DND-41 (cell line): ENCODE measurements at regions not wholly inside any gene's neighbourhood (a gene's known extent, or its start where the extent isn't known, plus 50 kb on each side); places are given as distances from the start of the nearest gene placed in this dataset.

Experiments
- ATAC-seq: fragments of 200-7000 bp; cut with Tn5 transposase; 3 replicates; pipeline ENCODE4 v1.9.1; 2021; ENCODE audit warnings: low read depth; ENCODE audit not compliant: insufficient read depth
- DNase-seq: peaks from one replicate; pipeline ENCODE4 v3.0.0-alpha.2; 2020
- H2AFZ ChIP-seq: 2 replicates; pipeline ENCODE4 v1.6.0; 2012; ENCODE audit warnings: low read depth, low read length
- H3K27ac ChIP-seq: 2 replicates; pipeline ENCODE4 v1.5.1; 2012; ENCODE audit warnings: low read length, inconsistent platforms
- H3K27me3 ChIP-seq: fragments of 200-600 bp; sonication (generic); 2 replicates; pipeline ENCODE4 v1.6.0; 2012; ENCODE audit warnings: low read length, mild to moderate bottlenecking, inconsistent platforms; ENCODE audit not compliant: insufficient read depth, poor library complexity
- H3K36me3 ChIP-seq: 2 replicates; pipeline ENCODE4 v1.5.1; 2012; ENCODE audit warnings: low read length, inconsistent platforms; ENCODE audit not compliant: insufficient read depth
- H3K4me1 ChIP-seq: 2 replicates; pipeline ENCODE4 v1.5.1; 2012; ENCODE audit warnings: mild to moderate bottlenecking, low read length; ENCODE audit not compliant: insufficient read depth
- H3K4me2 ChIP-seq: 2 replicates; pipeline ENCODE4 v1.6.0; 2012; ENCODE audit warnings: mild to moderate bottlenecking, moderate library complexity, low read length, inconsistent platforms; ENCODE audit not compliant: insufficient read depth
- H3K4me3 ChIP-seq, 2 experiments: fragments of 200-600 bp in 1 of 2; shearing (Covaris generic) in 1 of 2; 2 replicates each; pipeline ENCODE4 v1.5.1; 2012 to 2016; ENCODE audit warnings: inconsistent platforms in 2 of 2, low read length in 2 of 2, mild to moderate bottlenecking in 2 of 2, low read depth in 1 of 2, moderate library complexity in 1 of 2
- H3K79me2 ChIP-seq: 2 replicates; pipeline ENCODE4 v1.6.0; 2012; ENCODE audit warnings: low read length, inconsistent platforms; ENCODE audit not compliant: insufficient read depth
- H3K9ac ChIP-seq: 2 replicates; pipeline ENCODE4 v1.6.0; 2012; ENCODE audit warnings: low read depth, mild to moderate bottlenecking, inconsistent platforms, low read length, moderate library complexity
- H3K9me3 ChIP-seq: 2 replicates; pipeline ENCODE4 v1.5.1; 2012; ENCODE audit warnings: low read length, moderate library complexity, mild to moderate bottlenecking, inconsistent platforms; ENCODE audit not compliant: insufficient read depth, severe bottlenecking
- H4K20me1 ChIP-seq: 2 replicates; pipeline ENCODE4 v1.6.0; 2012; ENCODE audit warnings: low read length; ENCODE audit not compliant: insufficient read depth
- EZH2 ChIP-seq: IDR thresholded peaks from 3 replicates; pipeline ENCODE4 v1.6.1; 2012; ENCODE audit warnings: borderline replicate concordance, low read depth, mild to moderate bottlenecking, moderate library complexity, low read length, inconsistent platforms; ENCODE audit not compliant: severe bottlenecking
- TF ChIP-seq, protein P1 (sequence below): IDR thresholded peaks from 2 replicates; pipeline ENCODE4 v1.5.1; 2012; ENCODE audit warnings: borderline replicate concordance, low read length, moderate library complexity, mild to moderate bottlenecking; ENCODE audit not compliant: poor library complexity, severe bottlenecking; ENCODE audit errors: extremely low read depth

DNA sequence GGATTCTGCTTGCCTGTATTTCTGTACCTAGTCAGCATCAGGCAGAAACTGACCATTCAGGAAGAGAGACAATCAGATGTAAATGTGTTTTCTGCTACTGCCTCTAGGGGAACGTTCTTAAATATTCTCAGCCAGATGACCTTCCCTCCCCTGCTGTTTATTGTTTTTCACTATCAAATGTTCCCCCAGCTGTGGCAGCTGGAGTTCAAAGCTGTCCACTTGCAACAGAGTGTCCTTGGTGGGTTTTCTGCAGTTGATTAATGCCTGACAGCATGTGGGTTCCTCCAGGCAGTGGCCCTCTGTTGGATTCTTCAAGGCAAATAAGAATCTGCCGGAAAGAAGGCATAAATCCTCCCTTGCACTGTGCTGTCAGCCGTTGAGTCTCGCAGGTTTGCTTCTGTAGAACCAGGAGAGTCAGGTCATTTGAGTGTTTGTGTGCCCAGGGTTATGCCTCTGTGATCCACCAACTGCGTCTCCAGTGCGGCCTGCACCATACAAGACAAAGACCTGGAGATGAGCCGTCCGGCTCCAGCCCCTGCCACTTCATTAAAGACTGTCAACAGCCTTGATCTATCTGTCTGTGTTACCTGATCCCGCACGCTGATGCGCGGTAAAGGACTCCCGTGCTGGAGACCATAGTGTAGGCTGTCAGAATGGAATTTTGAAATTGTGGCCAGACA, 203.4 kb downstream of the GADD45G start:
- Histone ChIP-seq H3K36me3 (no peaks in the 10 kb centered on the region), H2AFZ (no peak overlapping the region), H3K4me3 (no peak overlapping the region), H3K27ac (no peak overlapping the region), H3K9me3 (no peaks in the 10 kb centered on the region), H3K27me3 (no peaks in the 10 kb centered on the region), H3K9ac (no peak overlapping the region), H3K79me2 (no peaks in the 10 kb centered on the region), H3K4me2 (no peak overlapping the region), H3K4me1 (0 out of 2 replicates have a peak, but pooled peaks cover 6% of the 10 kb centered on the region), H4K20me1 (no peaks in the 10 kb centered on the region)
- DNase-seq (no peak), ATAC-seq (no peak)
- TF ChIP-seq, protein P1, sequence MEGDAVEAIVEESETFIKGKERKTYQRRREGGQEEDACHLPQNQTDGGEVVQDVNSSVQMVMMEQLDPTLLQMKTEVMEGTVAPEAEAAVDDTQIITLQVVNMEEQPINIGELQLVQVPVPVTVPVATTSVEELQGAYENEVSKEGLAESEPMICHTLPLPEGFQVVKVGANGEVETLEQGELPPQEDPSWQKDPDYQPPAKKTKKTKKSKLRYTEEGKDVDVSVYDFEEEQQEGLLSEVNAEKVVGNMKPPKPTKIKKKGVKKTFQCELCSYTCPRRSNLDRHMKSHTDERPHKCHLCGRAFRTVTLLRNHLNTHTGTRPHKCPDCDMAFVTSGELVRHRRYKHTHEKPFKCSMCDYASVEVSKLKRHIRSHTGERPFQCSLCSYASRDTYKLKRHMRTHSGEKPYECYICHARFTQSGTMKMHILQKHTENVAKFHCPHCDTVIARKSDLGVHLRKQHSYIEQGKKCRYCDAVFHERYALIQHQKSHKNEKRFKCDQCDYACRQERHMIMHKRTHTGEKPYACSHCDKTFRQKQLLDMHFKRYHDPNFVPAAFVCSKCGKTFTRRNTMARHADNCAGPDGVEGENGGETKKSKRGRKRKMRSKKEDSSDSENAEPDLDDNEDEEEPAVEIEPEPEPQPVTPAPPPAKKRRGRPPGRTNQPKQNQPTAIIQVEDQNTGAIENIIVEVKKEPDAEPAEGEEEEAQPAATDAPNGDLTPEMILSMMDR: no peak
- TF ChIP-seq EZH2: no peak

DNA sequence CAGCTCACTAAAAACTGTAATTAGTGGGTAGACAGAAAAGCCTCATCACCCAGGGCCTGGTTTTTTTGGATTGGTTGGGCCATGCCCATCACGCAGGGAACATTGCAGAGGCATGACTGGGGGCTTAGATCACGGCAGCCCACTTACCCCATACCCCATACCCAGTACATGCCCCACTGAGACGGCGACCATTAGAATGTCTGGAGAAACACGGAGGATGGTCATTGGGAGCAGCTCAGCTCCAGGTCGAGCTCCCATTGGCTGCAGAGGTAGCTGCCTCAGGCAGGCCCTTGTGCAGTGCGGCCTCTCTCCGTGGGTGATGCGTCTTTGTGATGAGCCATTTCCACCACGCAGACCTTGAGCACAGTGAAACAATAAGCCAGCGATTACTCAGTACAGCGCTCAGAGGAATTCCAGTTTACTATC, 204.0 kb downstream of the GADD45G start:
- TF ChIP-seq, protein P1: no peak
- TF ChIP-seq EZH2: no peak
- ATAC-seq (no peak), DNase-seq (no peak)
- H3K4me1 ChIP-seq: peaks cover 6% of the 10 kb centered on the region; the same call in 1 of the 2 replicates
- no peaks in the 10 kb centered on the region for H3K9me3 ChIP-seq
- H4K20me1 ChIP-seq: no peaks in the 10 kb centered on the region
- H3K4me3 ChIP-seq: no peak overlapping the region
- no peak overlapping the region for H3K4me2 ChIP-seq
- no peak overlapping the region for H2AFZ ChIP-seq
- H3K27ac ChIP-seq: no peak overlapping the region
- H3K36me3 ChIP-seq: no peaks in the 10 kb centered on the region
- H3K9ac ChIP-seq: no peak overlapping the region
- no peaks in the 10 kb centered on the region for H3K27me3 ChIP-seq
- no peaks in the 10 kb centered on the region for H3K79me2 ChIP-seq

DNA sequence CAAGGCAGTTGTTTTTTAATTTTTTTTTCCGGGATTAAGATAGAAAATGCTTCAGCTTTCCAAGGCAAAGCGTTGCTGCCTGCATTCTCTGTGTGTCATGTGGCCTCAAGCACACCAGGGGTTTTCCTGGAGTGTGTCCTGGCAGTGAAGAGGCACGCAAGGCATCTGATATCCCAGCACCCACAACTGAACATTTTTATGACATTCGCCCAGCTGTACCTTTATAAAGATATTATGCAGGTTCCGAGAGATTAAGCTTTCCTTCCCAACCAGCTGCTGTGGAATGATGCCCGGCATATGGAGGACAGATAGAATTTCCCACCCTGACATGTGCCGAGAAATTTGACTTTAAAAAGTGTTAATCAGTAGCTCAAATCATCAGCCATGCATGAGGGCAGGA, 205.6 kb downstream of the GADD45G start:
- H3K9me3 ChIP-seq: no peaks in the 10 kb centered on the region
- no peak overlapping the region for H3K9ac ChIP-seq
- DNase-seq (no peak), ATAC-seq (no peak)
- H3K4me2 ChIP-seq: no peak overlapping the region
- H3K27me3 ChIP-seq: no peaks in the 10 kb centered on the region
- no peaks in the 10 kb centered on the region for H3K36me3 ChIP-seq
- H3K27ac ChIP-seq: no peak overlapping the region
- peaks cover 14% of the 10 kb centered on the region; the same call in 1 of the 2 replicates for H3K4me1 ChIP-seq
- no peaks in the 10 kb centered on the region for H4K20me1 ChIP-seq
- H2AFZ ChIP-seq: no peak overlapping the region
- H3K4me3 ChIP-seq: no peak overlapping the region
- no peaks in the 10 kb centered on the region for H3K79me2 ChIP-seq
- TF ChIP-seq EZH2: no peak
- TF ChIP-seq, protein P1: no peak
